ENCODE measurements at regions not wholly inside any gene's neighbourhood (a gene's known extent, or its start where the extent isn't known, plus 50 kb on each side); places are given as distances from the start of the nearest gene placed in this dataset.

GRCh38 chr9:80842389-80842788, 847.0 kb downstream of the TLE1 start:
- no peak overlapping the region for H3K27ac ChIP-seq (ENCODE audit: low read depth, low read length)
- no peak overlapping the region for H2AFZ ChIP-seq (ENCODE audit: low read depth, low read length, severe bottlenecking)
- H3K9ac ChIP-seq (ENCODE audit: low read length) = no peak overlapping the region
- no peaks in the 10 kb centered on the region for H3K9me2 ChIP-seq (replicated peaks; ENCODE audit: insufficient read depth, low read length)
- no peak overlapping the region for H3K4me2 ChIP-seq (ENCODE audit: low read depth, low read length, poor library complexity, severe bottlenecking)
- no peak overlapping the region for H3K4me3 ChIP-seq (ENCODE audit: insufficient read depth, low read length, poor library complexity, severe bottlenecking)
- H3K36me3 ChIP-seq (ENCODE audit: low read length) = no peaks in the 10 kb centered on the region
- no peaks in the 10 kb centered on the region for H3K79me2 ChIP-seq (ENCODE audit: insufficient read depth, low read length)
- no peaks in the 10 kb centered on the region for H3K27me3 ChIP-seq (ENCODE audit: low read length)
- H3F3A ChIP-seq (ENCODE audit: insufficient read depth) = no peaks in the 10 kb centered on the region
- no peaks in the 10 kb centered on the region for H4K20me1 ChIP-seq (ENCODE audit: low read depth, low read length)
- TF ChIP-seq EZH2phosphoT487 (conservative IDR thresholded peaks at IDR 0.05; ENCODE audit: low read length) (no peak), CTCF (IDR thresholded peaks at IDR 0.05; ENCODE audit: insufficient read depth, low read length, poor library complexity, severe bottlenecking) (no peak)
- no peaks in the 10 kb centered on the region for H3K9me3 ChIP-seq (ENCODE audit: insufficient read depth, low read length)

GRCh38 chr9:80841888-80842287, 847.5 kb downstream of the TLE1 start:
- Histone ChIP-seq H3K9ac (ENCODE audit: low read length) (no peak overlapping the region), H3K4me3 (ENCODE audit: insufficient read depth, low read length, poor library complexity, severe bottlenecking) (no peak overlapping the region), H3F3A (ENCODE audit: insufficient read depth) (no peaks in the 10 kb centered on the region), H4K20me1 (ENCODE audit: low read depth, low read length) (no peaks in the 10 kb centered on the region), H2AFZ (ENCODE audit: low read depth, low read length, severe bottlenecking) (no peak overlapping the region), H3K79me2 (ENCODE audit: insufficient read depth, low read length) (no peaks in the 10 kb centered on the region), H3K9me3 (ENCODE audit: insufficient read depth, low read length) (no peaks in the 10 kb centered on the region), H3K4me2 (ENCODE audit: low read depth, low read length, poor library complexity, severe bottlenecking) (no peak overlapping the region), H3K27me3 (ENCODE audit: low read length) (no peaks in the 10 kb centered on the region), H3K36me3 (ENCODE audit: low read length) (no peaks in the 10 kb centered on the region), H3K9me2 (replicated peaks; ENCODE audit: insufficient read depth, low read length) (no peaks in the 10 kb centered on the region), H3K27ac (ENCODE audit: low read depth, low read length) (no peak overlapping the region)
- TF ChIP-seq EZH2phosphoT487 (conservative IDR thresholded peaks at IDR 0.05; ENCODE audit: low read length) = no peak
- no peak for TF ChIP-seq CTCF (IDR thresholded peaks at IDR 0.05; ENCODE audit: insufficient read depth, low read length, poor library complexity, severe bottlenecking)

- no peaks in the 10 kb centered on the region for H3K79me2 ChIP-seq (ENCODE audit: insufficient read depth, low read length)
- H3K27ac ChIP-seq (ENCODE audit: low read depth, low read length) = no peak overlapping the region
- TF ChIP-seq EZH2phosphoT487 (conservative IDR thresholded peaks at IDR 0.05; ENCODE audit: low read length) (no peak), CTCF (IDR thresholded peaks at IDR 0.05; ENCODE audit: insufficient read depth, low read length, poor library complexity, severe bottlenecking) (no peak)
- no peak overlapping the region for H3K4me3 ChIP-seq (ENCODE audit: insufficient read depth, low read length, poor library complexity, severe bottlenecking)
- no peaks in the 10 kb centered on the region for H3K9me2 ChIP-seq (replicated peaks; ENCODE audit: insufficient read depth, low read length)
- no peaks in the 10 kb centered on the region for H4K20me1 ChIP-seq (ENCODE audit: low read depth, low read length)
- H3K9ac ChIP-seq (ENCODE audit: low read length) = no peak overlapping the region
- H3K4me2 ChIP-seq (ENCODE audit: low read depth, low read length, poor library complexity, severe bottlenecking) = no peak overlapping the region
- no peaks in the 10 kb centered on the region for H3F3A ChIP-seq (ENCODE audit: insufficient read depth)
- no peaks in the 10 kb centered on the region for H3K9me3 ChIP-seq (ENCODE audit: insufficient read depth, low read length)
- no peaks in the 10 kb centered on the region for H3K36me3 ChIP-seq (ENCODE audit: low read length)
- no peaks in the 10 kb centered on the region for H3K27me3 ChIP-seq (ENCODE audit: low read length)
- H2AFZ ChIP-seq (ENCODE audit: low read depth, low read length, severe bottlenecking) = no peak overlapping the region
Measured at GRCh38 chr9:80839821-80840675, 849.3 kb downstream of the TLE1 start.
